CD4-positive, alpha-beta T cell treated with Interleukin-6 at 100 ng/mL for 8 hours (primary cell): ENCODE measurements at regions not wholly inside any gene's neighbourhood (a gene's known extent, or its start where the extent isn't known, plus 50 kb on each side); places are given as distances from the start of the nearest gene placed in this dataset.
"Not testable (repeated sequence)": the region's sequence is repeated elsewhere in the genome, so short reads cannot be mapped to it uniquely, and the experiment has no call there.

Source experiments
- DNase-seq: peaks from one replicate; pipeline ENCODE4 v3.0.0-alpha.2; 2020; ENCODE audit warnings: mixed read lengths, low spot score

DNA sequence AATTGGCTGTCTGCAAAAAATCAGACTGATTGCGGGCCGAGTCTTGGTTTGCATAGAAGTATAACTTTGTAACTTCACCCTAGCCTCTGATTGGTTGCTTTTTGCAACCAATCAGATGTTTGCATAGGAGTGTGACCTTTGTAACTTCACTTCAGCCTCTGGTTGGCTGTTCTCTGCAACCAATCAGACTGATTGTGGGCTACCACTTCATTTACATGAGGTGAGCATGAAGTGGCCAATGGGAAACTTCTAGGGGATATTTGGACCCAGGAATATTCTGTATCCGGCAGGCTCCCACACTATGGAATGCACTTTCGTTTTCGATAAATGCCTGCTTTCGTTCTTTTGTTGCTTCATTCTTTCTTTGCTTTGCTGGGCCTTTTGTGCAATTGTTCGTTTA lies 667.7 kb downstream of the FAM133A start:
- not testable (repeated sequence) for DNase-seq

DNA sequence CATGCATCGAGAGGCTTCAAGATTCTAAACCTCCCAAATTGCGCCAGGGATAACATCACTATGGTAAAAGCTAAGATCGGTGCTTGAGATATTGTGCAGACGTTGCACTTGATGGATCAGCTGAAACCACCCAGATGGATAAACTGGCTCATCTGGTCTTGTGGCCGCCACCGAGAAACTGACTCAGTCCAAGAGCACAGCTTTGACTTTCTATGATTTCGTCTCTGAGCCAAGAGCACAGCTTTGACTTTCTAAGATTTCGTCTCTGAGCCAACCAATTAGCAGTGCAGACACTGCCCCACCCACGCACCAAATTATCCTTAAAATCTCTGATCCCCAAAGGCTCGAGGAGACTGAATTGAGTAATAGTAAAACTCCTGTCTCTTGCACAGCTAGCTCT lies 687.2 kb downstream of the FAM133A start:
- DNase-seq = no peak

DNA sequence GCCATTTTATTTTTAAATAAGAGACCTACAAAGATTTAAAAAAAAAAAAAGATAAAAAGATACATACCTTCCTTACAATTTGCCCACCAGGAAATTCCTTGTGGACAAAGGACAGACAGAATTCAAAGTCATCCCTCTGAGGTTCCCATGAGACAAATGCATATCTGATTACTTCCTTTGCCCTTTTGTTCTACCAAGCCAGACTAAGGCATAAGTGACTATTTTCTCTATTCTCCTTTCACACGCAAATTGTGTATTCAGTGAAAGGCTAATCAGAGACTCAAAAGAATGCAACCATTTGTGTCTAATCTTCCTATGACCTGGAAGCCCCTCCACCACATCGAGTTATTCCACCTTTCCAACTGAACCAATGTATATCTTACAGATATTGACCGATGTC lies 691.7 kb downstream of the FAM133A start:
- no peak for DNase-seq

DNA sequence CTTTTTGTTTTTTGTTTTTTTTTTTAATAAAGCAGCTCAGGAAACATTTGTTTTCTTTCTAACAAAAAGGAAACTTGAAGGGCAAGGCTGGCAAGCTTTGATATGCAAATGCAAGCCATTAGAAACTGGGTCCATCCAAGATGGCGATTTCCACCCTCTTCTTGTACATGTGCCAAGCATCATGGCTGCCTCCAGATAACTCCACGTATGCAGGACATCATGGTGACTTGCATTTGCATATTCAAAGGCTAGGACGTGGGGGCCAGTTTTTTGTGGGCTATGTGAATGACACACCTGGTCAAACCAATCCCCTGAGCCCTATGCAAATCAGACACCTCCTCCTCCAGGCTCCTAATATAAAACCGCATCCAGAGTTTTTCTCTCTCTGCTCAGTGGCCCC lies 692.6 kb downstream of the FAM133A start:
- DNase-seq = no peak

DNA sequence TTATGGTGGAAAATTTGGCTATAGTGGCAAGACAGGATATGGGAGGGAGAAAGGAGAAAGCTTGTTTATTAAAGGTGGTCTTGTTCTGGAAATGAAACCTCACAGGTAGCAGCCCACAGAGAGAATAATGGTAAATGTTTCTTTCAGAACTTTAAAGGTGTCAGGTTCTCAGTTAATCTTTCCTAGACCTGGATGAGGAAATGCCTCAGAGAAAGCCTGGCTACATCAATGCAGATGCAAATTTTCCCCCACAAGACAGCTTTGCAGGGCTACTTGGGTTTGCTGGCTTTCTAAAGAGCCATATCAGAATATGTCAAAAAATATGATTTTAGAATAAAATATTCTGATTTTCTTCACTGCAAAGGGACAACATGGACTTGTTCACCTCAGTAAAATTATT lies 715.0 kb downstream of the FAM133A start:
- no peak for DNase-seq

DNA sequence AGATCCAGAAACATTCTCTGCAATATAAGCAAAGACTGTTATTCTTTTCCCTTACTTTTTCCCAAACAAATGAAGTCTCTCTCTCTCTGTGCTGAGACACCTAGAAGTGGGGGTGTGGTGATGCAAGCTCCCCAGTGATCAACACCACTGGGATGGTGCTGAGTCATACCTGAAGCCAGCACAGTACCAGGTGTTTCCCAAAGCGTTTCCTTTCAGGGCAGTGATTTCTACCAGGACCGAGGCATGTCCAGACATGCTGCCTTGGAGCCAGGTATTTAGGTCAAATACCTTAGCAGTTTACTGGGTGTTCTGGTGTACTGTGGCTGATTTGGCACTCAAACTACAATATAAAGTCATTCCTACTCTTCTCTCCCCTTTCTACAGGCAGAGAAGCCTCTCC lies 726.5 kb downstream of the FAM133A start:
- DNase-seq = no peak

DNA sequence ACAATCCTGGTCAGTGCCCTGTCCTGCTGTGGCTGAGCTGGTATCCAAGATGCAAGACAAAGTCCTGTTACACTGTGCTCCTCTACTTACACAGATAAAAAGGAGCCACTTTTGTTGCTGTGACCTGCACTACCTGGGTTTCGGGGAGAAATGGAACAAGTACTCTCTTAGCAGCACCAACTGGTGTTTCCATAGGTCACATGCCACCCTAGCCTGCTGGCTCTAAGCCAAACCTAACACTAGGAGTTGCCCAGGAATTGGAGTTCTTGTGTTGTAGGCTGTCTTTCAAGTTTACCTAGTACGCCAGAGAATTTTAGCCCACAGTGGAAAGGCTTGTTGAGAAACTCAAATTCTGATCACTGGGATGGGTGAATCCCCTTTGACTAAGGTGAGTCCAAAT lies 727.4 kb downstream of the FAM133A start:
- no peak for DNase-seq

DNA sequence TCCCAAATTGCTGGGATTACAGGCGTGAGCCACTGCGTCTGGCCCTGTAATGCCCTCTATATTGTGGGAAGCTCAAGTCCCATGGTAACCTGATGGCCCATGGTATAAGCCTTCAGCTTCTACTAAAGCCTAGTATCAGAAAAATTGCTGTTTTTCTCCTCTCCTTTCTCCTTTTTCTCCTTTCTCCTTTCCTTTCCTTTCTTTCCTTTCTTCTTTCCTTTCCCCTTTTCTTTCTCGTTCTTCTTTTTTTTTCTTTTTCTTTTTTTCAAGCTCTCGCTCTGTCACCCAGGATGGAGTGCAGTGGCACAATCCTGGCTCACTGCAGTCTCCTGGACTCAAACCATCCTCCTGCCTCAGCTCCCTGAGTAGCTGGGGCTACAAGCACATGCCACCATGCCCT lies 740.7 kb downstream of the FAM133A start:
- DNase-seq = no peak

DNA sequence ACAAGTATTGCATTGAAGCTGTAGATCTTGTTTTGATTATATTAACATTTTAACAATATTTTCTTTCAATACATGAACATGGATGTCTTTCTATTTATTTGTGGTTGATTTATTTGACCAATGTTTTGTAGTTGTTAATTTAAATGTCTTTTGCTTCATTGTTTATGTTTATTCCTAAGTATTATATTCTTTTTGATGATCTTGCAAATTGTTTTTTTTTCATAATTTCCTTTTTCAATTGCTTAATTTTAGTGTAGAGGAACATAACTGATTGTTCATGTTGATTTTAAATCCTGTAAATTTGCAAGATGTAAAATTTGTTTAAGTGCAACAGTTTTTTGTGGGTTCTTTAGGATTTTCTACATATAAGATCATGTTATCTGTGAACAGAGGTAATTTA lies 744.1 kb downstream of the FAM133A start:
- no peak for DNase-seq

DNA sequence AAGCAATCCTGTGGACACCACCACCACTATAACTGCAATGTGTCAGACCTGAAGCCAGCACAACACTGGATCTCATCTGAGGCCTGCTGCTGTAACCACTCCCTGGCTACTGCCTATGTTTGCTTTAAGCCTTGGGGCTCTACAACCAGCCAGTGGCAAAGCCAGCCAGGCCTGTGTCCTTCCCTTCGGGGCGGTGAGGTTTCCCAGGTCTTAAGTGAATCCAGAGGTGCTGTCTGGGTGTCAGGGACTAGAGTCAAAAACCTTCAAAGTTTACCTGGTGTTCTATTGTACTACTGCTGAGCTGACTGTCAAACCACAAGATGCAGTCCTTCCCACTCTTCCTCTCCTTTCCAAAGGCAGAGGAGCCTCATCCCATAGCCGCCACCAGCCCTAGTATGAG lies 750.5 kb downstream of the FAM133A start:
- no peak for DNase-seq

DNA sequence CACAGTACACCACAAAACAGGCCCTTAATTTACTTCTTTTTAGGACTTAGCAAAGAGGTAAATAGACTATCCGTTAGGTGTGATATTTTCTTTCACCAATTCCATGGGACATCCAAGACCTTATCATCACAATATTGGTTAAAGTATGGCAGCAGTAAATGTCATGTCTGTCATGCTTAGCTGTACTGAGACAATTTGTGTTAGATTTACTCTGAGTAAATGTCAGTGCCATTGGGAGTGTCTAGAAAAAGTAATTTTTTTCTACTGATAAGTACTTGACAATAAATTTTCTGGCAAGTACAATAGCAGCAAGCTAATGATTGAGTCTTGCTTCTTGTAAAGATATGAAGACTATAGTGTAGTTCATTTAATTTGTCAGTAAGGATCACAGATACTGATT lies 756.1 kb downstream of the FAM133A start:
- no peak for DNase-seq

DNA sequence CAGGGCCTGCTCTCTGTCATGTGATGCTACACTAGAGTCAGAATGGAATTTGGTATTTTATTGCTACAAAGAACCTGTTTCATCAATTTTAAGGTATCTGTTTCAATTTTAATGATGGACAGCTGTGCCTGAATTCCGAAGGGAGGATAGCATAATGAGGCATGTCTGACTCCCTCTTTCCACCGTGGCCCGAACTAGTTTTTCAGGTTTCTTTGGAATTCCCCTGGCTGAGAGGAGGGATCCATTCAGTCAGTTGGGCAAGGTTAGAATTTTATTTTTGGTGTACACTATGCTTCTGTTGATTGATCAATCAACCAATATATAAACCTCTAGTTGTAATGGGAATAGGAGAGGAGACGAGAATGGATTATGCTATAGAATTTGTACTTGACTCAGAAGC lies 761.8 kb downstream of the FAM133A start:
- no peak for DNase-seq

DNA sequence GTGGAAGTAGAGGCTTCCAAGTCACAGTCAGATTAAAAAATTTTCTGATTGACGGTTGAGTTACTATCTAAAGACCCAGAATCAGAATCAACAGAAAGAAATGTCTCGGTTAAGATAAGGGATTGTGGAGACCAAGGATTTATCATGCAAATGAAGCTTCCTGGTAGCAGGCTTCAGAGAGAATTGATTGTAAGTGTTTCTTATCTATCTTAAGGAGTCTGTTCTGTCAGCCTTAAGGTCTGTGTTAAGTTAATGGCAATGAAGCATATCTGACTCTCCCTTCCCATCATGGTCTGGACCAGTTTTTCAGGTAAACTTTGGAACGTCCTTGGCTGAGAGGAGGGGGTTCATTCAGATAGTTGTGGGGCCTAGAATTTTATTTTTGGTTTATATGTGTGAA lies 780.2 kb downstream of the FAM133A start:
- DNase-seq = no peak

DNA sequence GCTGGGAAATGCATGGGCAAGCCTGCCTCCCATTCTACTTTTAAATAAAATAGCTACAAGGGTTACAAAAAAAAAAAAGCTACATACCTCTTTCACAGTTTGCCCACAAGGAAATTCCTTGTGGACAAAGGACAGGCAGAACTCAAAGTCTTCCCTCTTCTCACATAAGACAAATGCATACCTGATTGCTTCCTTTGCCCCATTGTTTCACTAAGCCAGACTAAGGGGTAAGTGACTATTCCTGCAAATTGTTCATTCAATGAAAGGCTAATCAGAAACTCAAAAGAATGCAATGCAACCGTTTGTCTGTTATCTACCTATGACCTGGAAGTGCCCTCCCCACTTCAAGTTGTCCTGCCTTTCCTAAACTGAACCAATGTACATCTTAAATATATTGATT lies 780.6 kb downstream of the FAM133A start:
- DNase-seq = no peak

DNA sequence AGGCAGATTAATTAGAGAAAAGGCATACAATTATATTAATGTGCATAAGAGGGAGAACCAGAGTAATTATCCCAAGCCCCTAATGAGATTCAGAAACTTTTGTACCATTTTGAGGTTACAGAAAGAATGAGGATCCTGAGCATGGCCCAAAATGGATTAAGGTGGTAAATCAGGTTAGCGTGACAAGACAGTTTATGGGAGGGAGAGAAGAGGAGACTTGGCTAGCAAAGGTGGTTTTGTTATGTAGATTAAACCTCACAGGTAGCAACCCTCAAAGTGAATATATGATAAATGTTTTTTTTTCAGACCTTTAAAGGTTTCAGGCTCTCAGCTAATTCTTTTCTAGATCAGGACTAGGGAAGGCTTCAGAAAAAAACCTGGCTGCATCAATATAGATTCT lies 781.8 kb downstream of the FAM133A start:
- no peak for DNase-seq

DNA sequence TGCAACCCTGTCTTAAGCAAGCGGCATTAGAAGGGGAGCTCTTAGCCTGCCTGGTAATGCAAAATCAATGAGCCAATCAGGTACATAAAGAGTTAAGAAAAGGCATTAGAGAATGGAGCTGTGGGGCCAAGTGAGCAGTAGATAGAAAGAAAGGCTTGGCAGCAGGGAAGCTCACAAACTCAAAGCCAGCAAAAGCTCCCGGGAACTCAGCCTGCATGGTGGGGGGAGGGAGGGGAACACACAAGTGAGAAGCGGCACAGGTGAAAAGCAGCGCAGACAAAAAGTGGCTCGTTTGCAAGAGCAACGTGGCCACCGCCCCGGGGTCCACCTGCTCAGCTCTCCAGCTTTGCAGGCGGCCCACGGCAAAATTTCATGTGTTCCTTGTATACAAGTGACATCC lies 818.5 kb downstream of the FAM133A start:
- no peak for DNase-seq

DNA sequence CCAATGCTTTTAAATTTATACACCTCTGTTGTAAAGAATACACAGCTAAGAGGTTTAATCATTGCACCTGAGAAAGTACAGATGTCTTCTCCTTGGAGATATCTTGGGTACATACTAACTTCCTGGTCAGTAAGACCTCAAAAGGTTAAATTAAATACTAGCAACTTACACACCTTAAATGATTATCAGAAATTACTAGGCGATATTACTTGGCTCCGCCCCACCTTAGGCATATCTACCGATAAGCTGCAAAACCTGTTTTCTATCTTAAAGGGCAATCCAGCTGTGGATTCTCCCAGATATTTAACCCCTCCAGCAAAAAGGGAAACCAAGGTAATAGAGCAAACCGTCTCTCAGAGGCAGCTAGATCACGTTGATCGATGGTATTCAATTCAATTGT lies 819.4 kb downstream of the FAM133A start:
- DNase-seq = no peak

DNA sequence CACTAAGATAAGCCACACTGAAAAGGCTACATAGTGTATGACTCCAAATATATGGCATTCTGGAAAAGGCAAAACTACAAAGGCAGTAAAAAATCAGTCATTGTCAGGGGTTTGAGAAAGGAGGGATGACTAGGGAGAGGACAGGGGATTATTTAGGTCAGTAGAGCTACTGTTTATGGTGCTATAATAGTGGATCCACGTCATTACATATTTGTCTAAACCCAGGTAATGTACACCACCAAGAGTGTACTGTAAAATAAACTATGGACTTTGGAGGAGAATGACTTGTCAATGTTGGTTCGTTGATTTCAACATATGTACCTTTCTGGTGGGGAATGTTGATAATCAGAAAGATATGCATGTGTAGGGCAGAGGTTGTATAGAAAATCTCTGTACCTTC lies 837.6 kb downstream of the FAM133A start:
- no peak for DNase-seq

DNA sequence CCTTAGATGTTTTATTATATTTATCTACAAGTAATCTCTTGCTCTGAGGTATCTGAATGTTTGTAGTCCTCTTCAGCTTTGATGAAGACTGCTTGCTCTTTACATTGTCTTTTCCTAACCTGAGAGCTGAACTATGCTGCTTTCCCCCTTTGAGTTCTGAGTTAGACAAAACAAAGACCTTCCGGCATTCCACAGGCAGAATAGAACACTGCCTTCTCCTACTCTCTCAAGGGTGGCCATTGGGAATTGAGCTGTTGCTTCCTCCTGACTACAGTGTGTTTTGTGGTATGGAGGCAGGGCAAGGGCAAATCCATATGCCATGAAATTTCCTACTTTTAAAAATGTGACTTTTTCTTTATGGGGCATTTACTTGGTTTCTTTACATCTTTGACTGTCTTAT lies 841.0 kb downstream of the FAM133A start:
- no peak for DNase-seq

DNA sequence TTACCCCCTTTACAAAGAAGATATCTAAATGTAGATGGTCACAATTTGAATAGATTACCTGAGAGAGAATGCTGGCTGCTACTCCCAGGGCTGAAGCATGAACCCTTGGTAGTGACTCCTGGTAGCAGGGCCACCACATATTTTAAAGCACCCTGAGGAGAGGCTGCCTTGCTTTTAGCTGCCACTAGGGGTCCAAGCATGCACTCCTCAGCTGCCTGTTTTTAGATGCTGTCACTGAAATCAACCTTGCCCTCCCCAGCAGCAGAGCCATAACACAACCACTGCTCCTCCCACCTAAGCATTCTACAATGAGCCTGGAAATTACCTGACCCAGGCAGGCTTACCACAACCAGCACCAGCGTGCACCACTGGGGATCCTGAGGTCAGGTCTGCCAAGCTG lies 850.9 kb downstream of the FAM133A start:
- no peak for DNase-seq

DNA sequence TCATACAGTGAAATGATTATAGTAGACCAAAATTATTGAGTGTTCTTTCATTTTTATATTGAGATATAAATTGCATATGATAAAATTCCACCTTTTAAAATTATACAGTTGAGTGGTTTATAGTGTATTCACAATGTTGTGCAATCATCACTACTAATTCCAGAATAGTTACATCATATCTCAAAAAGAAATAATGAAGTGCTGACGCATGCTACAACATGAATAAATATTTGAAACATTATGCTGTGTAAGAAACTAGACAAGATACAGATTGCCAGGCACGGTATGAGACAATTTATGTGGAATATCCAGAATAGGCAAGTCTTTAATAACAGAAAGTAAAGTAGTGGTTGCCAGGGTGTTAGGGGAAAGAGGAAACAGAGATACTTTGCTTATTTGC lies 871.7 kb downstream of the FAM133A start:
- no peak for DNase-seq

DNA sequence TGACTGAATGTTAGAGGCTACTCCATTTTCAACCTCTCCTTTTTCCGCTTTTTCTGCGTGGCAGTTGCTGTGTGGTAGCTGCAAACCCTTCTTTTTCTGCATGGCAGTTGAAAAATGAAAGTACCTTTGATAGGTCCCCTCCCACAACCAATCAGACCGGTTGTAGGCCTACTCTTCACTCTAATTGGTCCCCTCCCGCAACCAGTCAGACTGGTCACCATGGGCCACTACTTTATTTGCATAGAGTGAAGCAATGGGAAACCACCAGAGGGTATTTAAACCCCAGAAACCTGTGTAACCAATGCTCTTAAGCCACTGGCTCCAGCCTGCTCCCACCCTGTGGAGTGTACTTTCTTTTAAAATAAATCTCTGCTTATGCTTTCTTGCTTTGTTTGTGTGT lies 877.8 kb downstream of the FAM133A start:
- no peak for DNase-seq

DNA sequence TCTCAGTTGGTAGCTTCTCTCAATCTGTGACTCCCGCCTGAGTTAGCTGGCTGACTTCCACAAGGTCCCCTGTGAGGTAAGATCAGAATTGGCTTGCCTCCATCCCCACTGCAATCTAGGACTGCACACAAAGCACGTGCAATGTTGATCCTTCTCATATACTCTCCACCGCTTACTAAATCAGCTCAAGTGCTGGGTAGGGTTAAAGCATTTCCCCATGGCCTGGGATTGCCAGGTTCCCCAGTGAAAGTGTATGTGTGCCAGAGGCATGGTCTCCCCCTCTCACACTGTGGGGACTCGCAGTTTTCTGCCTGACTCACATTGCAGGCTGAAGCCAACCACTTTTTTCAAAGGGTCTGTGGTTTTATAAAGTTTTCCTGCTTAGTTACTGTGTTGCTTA lies 886.9 kb downstream of the FAM133A start:
- DNase-seq = no peak

DNA sequence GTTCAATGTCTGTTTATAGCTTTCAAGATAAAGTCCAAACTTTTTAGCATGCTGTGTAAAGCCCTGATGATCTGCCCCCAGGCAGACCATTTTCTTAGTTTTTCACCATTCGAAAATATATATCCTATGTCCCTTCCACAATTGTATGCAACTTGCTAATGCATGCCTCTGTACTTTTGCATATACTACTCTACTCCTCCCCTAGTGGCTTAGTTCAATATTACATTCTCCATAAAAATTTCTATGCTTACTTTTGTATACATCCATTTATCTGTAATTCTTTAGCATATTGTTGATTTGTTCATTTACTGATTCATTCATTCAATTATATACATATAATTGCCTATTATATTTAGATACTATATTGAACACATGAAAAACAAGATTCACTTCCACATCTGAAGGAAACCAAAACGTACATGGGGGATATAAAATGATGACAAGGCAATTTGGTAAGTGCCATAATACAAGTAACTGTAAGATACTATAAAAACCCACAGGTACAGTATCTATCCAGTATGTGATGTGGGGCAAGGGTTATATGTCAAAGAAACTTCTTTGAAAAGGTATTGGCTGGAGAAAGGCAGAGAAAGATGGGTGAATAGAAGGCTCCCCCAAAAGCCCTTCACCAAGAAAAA lies 902.5 kb downstream of the FAM133A start:
- no peak for DNase-seq

DNA sequence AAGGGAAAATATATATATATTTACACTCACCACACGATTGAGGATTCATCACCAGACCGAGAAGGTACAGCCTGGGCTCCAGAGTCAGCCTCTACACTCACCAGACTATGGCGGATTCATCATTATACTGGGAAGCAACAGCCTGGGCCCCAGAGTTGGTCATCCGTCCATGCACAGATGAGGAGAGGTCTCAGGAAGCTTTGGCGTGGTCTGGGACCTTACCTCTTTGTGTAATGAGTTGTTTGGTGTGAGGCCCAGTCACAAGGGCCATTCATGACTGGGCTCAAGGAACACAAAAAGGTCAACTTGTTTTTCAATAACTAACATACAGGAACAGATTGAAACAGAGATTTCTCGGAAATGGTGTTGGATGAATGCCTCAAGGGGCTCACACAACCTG lies 926.1 kb downstream of the FAM133A start:
- no peak for DNase-seq
